ENCODE measurements at regions not wholly inside any gene's neighbourhood (a gene's known extent, or its start where the extent isn't known, plus 50 kb on each side); places are given as distances from the start of the nearest gene placed in this dataset.

GRCh38 chr5:152560512-152561137 is 155.5 kb upstream of the NMUR2 start:
- TF ChIP-seq POLR2A (IDR thresholded peaks at IDR 0.05; ENCODE audit: low read depth, low read length), result no peak
- no peak for TF ChIP-seq POLR2AphosphoS5 (IDR thresholded peaks at IDR 0.05; ENCODE audit: low read depth, low read length)
